LNCaP clone FGC (cell line): ENCODE measurements at regions not wholly inside any gene's neighbourhood (a gene's known extent, or its start where the extent isn't known, plus 50 kb on each side); places are given as distances from the start of the nearest gene placed in this dataset.

Experiments used
- DNase-seq: peaks from one replicate; pipeline ENCODE4 v3.0.0-alpha.2; 2011; ENCODE audit warnings: low read depth
- H3K4me3 ChIP-seq: 2 replicates; pipeline ENCODE4 v1.5.1; 2011; ENCODE audit warnings: mild to moderate bottlenecking, low read depth, low read length, control low read depth
- CTCF ChIP-seq: IDR thresholded peaks from 2 replicates; pipeline ENCODE4 v1.5.1; 2012; ENCODE audit warnings: mild to moderate bottlenecking; ENCODE audit not compliant: control insufficient read depth, insufficient read depth; ENCODE audit errors: extremely low read depth

- H3K4me3 ChIP-seq: no peak overlapping the region
- no peak for TF ChIP-seq CTCF
Observed at GRCh38 chr1:30280572-30280971, 442.8 kb downstream of the MATN1 start.

GRCh38 chr1:30277911-30278310 is 445.5 kb downstream of the MATN1 start:
- no peak overlapping the region for H3K4me3 ChIP-seq
- no peak for DNase-seq
- TF ChIP-seq CTCF: no peak

More at GRCh38 chr1:30280572-30280971, 442.8 kb downstream of the MATN1 start:
- no peak for DNase-seq

GRCh38 chr1:30277415-30277814 is 446.0 kb downstream of the MATN1 start:
- no peak overlapping the region for H3K4me3 ChIP-seq
- DNase-seq: no peak
- TF ChIP-seq CTCF: no peak

GRCh38 chr1:30275926-30276764 is 447.2 kb downstream of the MATN1 start:
- no peak for TF ChIP-seq CTCF
- H3K4me3 ChIP-seq: no peak overlapping the region
- no peak for DNase-seq

GRCh38 chr1:30274976-30275621 is 448.3 kb downstream of the MATN1 start:
- H3K4me3 ChIP-seq: no peak overlapping the region
- DNase-seq: no peak
- no peak for TF ChIP-seq CTCF

GRCh38 chr1:30274173-30274970 is 449.0 kb downstream of the MATN1 start:
- H3K4me3 ChIP-seq: no peak overlapping the region
- no peak for DNase-seq
- TF ChIP-seq CTCF: no peak
